Left lobe of liver (tissue), 2 donors: ENCODE measurements at regions not wholly inside any gene's neighbourhood (a gene's known extent, or its start where the extent isn't known, plus 50 kb on each side); places are given as distances from the start of the nearest gene placed in this dataset.

Source experiments
- ATAC-seq: fragments of 200-7000 bp; cut with Tn5 transposase; one replicate; pipeline ENCODE4 v1.9.1; 2020; ENCODE audit warnings: mild to moderate bottlenecking, moderate library complexity
- DNase-seq: peaks from one replicate; pipeline ENCODE4 v3.0.0-alpha.2; 2020; ENCODE audit warnings: low spot score
- donor health status: DM: no; HTN: no; CAD: no; lungs with moderate emphysema.
- donor health status: DM: no; HTN: yes; CAD: no.

GRCh38 chr13:76463314-76463713 is 422.9 kb downstream of the KCTD12 start:
- DNase-seq (no peak), ATAC-seq (no peak)

- no peak for ATAC-seq
- no peak for DNase-seq
These were observed 424.2 kb downstream of the KCTD12 start for GRCh38 chr13:76461999-76462398.

GRCh38 chr13:76461484-76461883 is 424.7 kb downstream of the KCTD12 start:
- ATAC-seq (no peak), DNase-seq (no peak)

- no peak for ATAC-seq
These were observed 426.3 kb downstream of the KCTD12 start for GRCh38 chr13:76459863-76460262.

GRCh38 chr13:76455960-76456359 is 430.2 kb downstream of the KCTD12 start:
- ATAC-seq, result no peak
- no peak for DNase-seq

More at GRCh38 chr13:76459863-76460262, 426.3 kb downstream of the KCTD12 start:
- DNase-seq, result no peak

GRCh38 chr13:76454991-76455390 is 431.2 kb downstream of the KCTD12 start:
- DNase-seq, result no peak
- no peak for ATAC-seq

- ATAC-seq (no peak), DNase-seq (no peak)
These were observed 436.5 kb downstream of the KCTD12 start for GRCh38 chr13:76449716-76450115.

- ATAC-seq (no peak), DNase-seq (no peak)
These were observed 440.0 kb downstream of the KCTD12 start for GRCh38 chr13:76446191-76446590.

GRCh38 chr13:76440568-76440967 is 445.6 kb downstream of the KCTD12 start:
- ATAC-seq, result no peak
- DNase-seq, result no peak

- DNase-seq (no peak), ATAC-seq (no peak)
These were observed 446.7 kb downstream of the KCTD12 start for GRCh38 chr13:76439546-76439945.

GRCh38 chr13:76438050-76438449 is 448.2 kb downstream of the KCTD12 start:
- ATAC-seq (no peak), DNase-seq (no peak)

- ATAC-seq, result no peak
- DNase-seq, result no peak
These were observed 460.3 kb downstream of the KCTD12 start for GRCh38 chr13:76425935-76426334.

- no peak for DNase-seq
- no peak for ATAC-seq
These were observed 465.2 kb downstream of the KCTD12 start for GRCh38 chr13:76421011-76421410.

- no peak for DNase-seq
- ATAC-seq, result no peak
These were observed 467.8 kb downstream of the KCTD12 start for GRCh38 chr13:76418404-76418803.

- no peak for DNase-seq
- no peak for ATAC-seq
These were observed 471.9 kb downstream of the KCTD12 start for GRCh38 chr13:76414320-76414719.

- DNase-seq, result no peak
- ATAC-seq, result peak; percentile 22
These were observed 480.0 kb downstream of the KCTD12 start for GRCh38 chr13:76406243-76406642.

- ATAC-seq, result no peak
- DNase-seq, result no peak
These were observed 487.8 kb downstream of the KCTD12 start for GRCh38 chr13:76398425-76398824.

- ATAC-seq, result no peak
- DNase-seq, result no peak
These were observed 488.8 kb downstream of the KCTD12 start for GRCh38 chr13:76397413-76397812.

GRCh38 chr13:76389321-76389720 is 496.9 kb downstream of the KCTD12 start:
- no peak for DNase-seq
- ATAC-seq, result no peak

GRCh38 chr13:76387566-76387965 is 498.6 kb downstream of the KCTD12 start:
- DNase-seq, result no peak
- no peak for ATAC-seq

GRCh38 chr13:76386321-76386720 is 499.9 kb downstream of the KCTD12 start:
- DNase-seq, result no peak
- ATAC-seq, result no peak

GRCh38 chr13:76385586-76385985 is 500.6 kb downstream of the KCTD12 start:
- DNase-seq, result no peak
- ATAC-seq, result no peak

- no peak for ATAC-seq
- DNase-seq, result no peak
These were observed 502.3 kb downstream of the KCTD12 start for GRCh38 chr13:76383676-76384461.
